IMR-90 (cell line): ENCODE measurements at regions not wholly inside any gene's neighbourhood (a gene's known extent, or its start where the extent isn't known, plus 50 kb on each side); places are given as distances from the start of the nearest gene placed in this dataset.

Experiments used
- ATAC-seq: fragments of 200-7000 bp; cut with Tn5 transposase; 2 replicates; pipeline ENCODE4 v1.9.1; 2020; ENCODE audit warnings: low read depth, mild to moderate bottlenecking, moderate library complexity
- BruUV-seq: library from RNA; stranded (reverse); fragments of 400-500 nt; replicated peaks from 2 replicates; lab custom pipeline; 2021; lab: Mats Ljungman, UMichigan
- CTCF ChIA-PET: fragments of 300-600 bp; formaldehyde crosslinking; extraction: SDS; loops from one replicate; lab custom pipeline; 2021; ENCODE audit warnings: antibody characterized with exemption; lab: Yijun Ruan, JAX
- POLR2A ChIA-PET: fragments of 300-600 bp; sonication (Branson Sonifier 250); formaldehyde crosslinking; loops from one replicate; lab custom pipeline; 2022; ENCODE audit warnings: antibody characterized with exemption; ENCODE audit not compliant: unreplicated experiment; lab: Charles Lee
- DNase-seq: peaks from one replicate; pipeline ENCODE4 v3.0.0; 2013
- H2AFZ ChIP-seq: replicated peaks from 2 replicates; pipeline ENCODE3; 2013; ENCODE audit warnings: low read length, mild to moderate bottlenecking; ENCODE audit not compliant: poor library complexity
- H2AK5ac ChIP-seq: 2 replicates; pipeline ENCODE4 v1.6.1; 2013; ENCODE audit warnings: low read depth, low read length, inconsistent platforms
- H2AK9ac ChIP-seq: replicated peaks from 2 replicates; pipeline ENCODE3; 2013; ENCODE audit warnings: mild to moderate bottlenecking, low read depth, low read length, moderate library complexity; ENCODE audit not compliant: poor library complexity
- H2BK120ac ChIP-seq: 2 replicates; pipeline ENCODE4 v1.6.1; 2013; ENCODE audit warnings: low read depth, low read length, inconsistent platforms
- H2BK15ac ChIP-seq: 3 replicates; pipeline ENCODE4 v1.6.1; 2013; ENCODE audit warnings: low read depth, low read length, inconsistent platforms
- H2BK20ac ChIP-seq: 2 replicates; pipeline ENCODE4 v1.6.1; 2013; ENCODE audit warnings: low read depth, mild to moderate bottlenecking, inconsistent platforms, low read length, moderate library complexity
- H2BK5ac ChIP-seq: 2 replicates; pipeline ENCODE4 v1.6.1; 2013; ENCODE audit warnings: mild to moderate bottlenecking, low read depth, low read length, inconsistent platforms; ENCODE audit not compliant: poor library complexity, severe bottlenecking
- H3K14ac ChIP-seq: replicated peaks from 2 replicates; pipeline ENCODE4 v1.6.1; 2013; ENCODE audit warnings: low read depth, low read length, inconsistent platforms
- H3K18ac ChIP-seq: 2 replicates; pipeline ENCODE4 v1.6.1; 2013; ENCODE audit warnings: low read depth, low read length, control low read depth
- H3K23ac ChIP-seq: 2 replicates; pipeline ENCODE4 v1.6.1; 2013; ENCODE audit warnings: low read depth, low read length, inconsistent platforms
- H3K27ac ChIP-seq: 2 replicates; pipeline ENCODE4 v1.5.1; 2013; ENCODE audit warnings: mild to moderate bottlenecking, control low read depth, low read length; ENCODE audit not compliant: insufficient read depth
- H3K27me3 ChIP-seq: 2 replicates; pipeline ENCODE4 v1.6.1; 2013; ENCODE audit warnings: low read length; ENCODE audit not compliant: control insufficient read depth, insufficient read depth
- H3K36me3 ChIP-seq: 2 replicates; pipeline ENCODE4 v1.6.1; 2013; ENCODE audit warnings: low read length, mixed read lengths; ENCODE audit not compliant: control insufficient read depth, insufficient read depth
- H3K4ac ChIP-seq: 2 replicates; pipeline ENCODE4 v1.6.1; 2013; ENCODE audit warnings: low read depth, low read length, inconsistent platforms
- H3K4me1 ChIP-seq: 2 replicates; pipeline ENCODE4 v1.6.1; 2013; ENCODE audit warnings: low read length, mixed read lengths; ENCODE audit not compliant: control insufficient read depth, insufficient read depth
- H3K4me2 ChIP-seq: 2 replicates; pipeline ENCODE4 v1.6.1; 2013; ENCODE audit warnings: low read depth, mild to moderate bottlenecking, control low read depth, low read length, moderate library complexity
- H3K4me3 ChIP-seq: 2 replicates; pipeline ENCODE4 v1.5.1; 2013; ENCODE audit warnings: low read depth, mild to moderate bottlenecking, control low read depth, low read length, moderate library complexity; ENCODE audit not compliant: insufficient read depth
- H3K56ac ChIP-seq: 2 replicates; pipeline ENCODE4 v1.6.1; 2013; ENCODE audit warnings: low read length, inconsistent platforms; ENCODE audit not compliant: insufficient read depth; ENCODE audit errors: extremely low read depth
- H3K79me1 ChIP-seq, 2 experiments: 2 replicates each; pipeline ENCODE4 v1.6.1; 2013; ENCODE audit warnings: low read length in 2 of 2, inconsistent platforms in 1 of 2, low read depth in 1 of 2
- H3K9ac ChIP-seq: 2 replicates; pipeline ENCODE4 v1.6.1; 2013; ENCODE audit warnings: low read depth, low read length, control low read depth
- H3K9me1 ChIP-seq: 2 replicates; pipeline ENCODE4 v1.6.1; 2013; ENCODE audit warnings: low read length, inconsistent platforms; ENCODE audit not compliant: insufficient read depth
- H3K9me3 ChIP-seq: 2 replicates; pipeline ENCODE4 v1.6.1; 2013; ENCODE audit warnings: low read length; ENCODE audit not compliant: control insufficient read depth, insufficient read depth
- H4K20me1 ChIP-seq: 2 replicates; pipeline ENCODE4 v1.6.1; 2013; ENCODE audit warnings: low read length, inconsistent platforms; ENCODE audit not compliant: insufficient read depth
- H4K5ac ChIP-seq: 2 replicates; pipeline ENCODE4 v1.6.1; 2013; ENCODE audit warnings: mild to moderate bottlenecking, low read depth, low read length, control low read depth
- H4K8ac ChIP-seq, 2 experiments: 2 replicates each; pipeline ENCODE4 v1.6.1; 2013; ENCODE audit warnings: low read depth in 2 of 2, low read length in 2 of 2, control low read depth in 1 of 2, inconsistent platforms in 1 of 2
- H4K91ac ChIP-seq: 2 replicates; pipeline ENCODE4 v1.6.1; 2013; ENCODE audit warnings: low read depth, low read length, inconsistent platforms; ENCODE audit not compliant: insufficient read depth
- CEBPB ChIP-seq: IDR thresholded peaks from 2 replicates; pipeline ENCODE4 v1.6.1; 2012; ENCODE audit warnings: low read depth, low read length, improper control_type of control experiment
- CHD1 ChIP-seq: IDR thresholded peaks from 2 replicates; pipeline ENCODE4 v1.6.1; 2012; ENCODE audit warnings: low read depth, low read length, improper control_type of control experiment
- FOS ChIP-seq: fragments of 150-350 bp; IDR thresholded peaks from 2 replicates; pipeline ENCODE4 v1.6.1; 2016; ENCODE audit warnings: low read depth, low read length
- MAZ ChIP-seq: IDR thresholded peaks from 2 replicates; pipeline ENCODE4 v1.6.1; 2012; ENCODE audit warnings: low read depth, mild to moderate bottlenecking, low read length, improper control_type of control experiment, moderate library complexity, borderline replicate concordance
- MXI1 ChIP-seq: IDR thresholded peaks from 2 replicates; pipeline ENCODE4 v1.6.1; 2012; ENCODE audit warnings: low read depth, mild to moderate bottlenecking, low read length, moderate library complexity, borderline replicate concordance
- NFE2L2 ChIP-seq: fragments of 150-350 bp; IDR thresholded peaks from 2 replicates; pipeline ENCODE4 v1.6.1; 2016; ENCODE audit warnings: low read depth, mild to moderate bottlenecking, low read length
- POLR2A ChIP-seq: IDR thresholded peaks from 2 replicates; pipeline ENCODE4 v1.6.1; 2012; ENCODE audit warnings: mild to moderate bottlenecking, low read depth, low read length
- RAD21 ChIP-seq: IDR thresholded peaks from 2 replicates; pipeline ENCODE4 v1.6.1; 2012; ENCODE audit warnings: low read length, improper control_type of control experiment
- RFX5 ChIP-seq: IDR thresholded peaks from 2 replicates; pipeline ENCODE4 v1.8.0; 2012; ENCODE audit warnings: low read depth, mild to moderate bottlenecking, low read length, moderate library complexity
- SMC3 ChIP-seq: fragments of 150-350 bp; IDR thresholded peaks from 2 replicates; pipeline ENCODE4 v1.6.1; 2016; ENCODE audit warnings: low read depth, mild to moderate bottlenecking, antibody characterized with exemption, low read length, moderate library complexity
- WGBS, 2 experiments: methylation state at CpG; one replicate each; pipeline versions ENCODE4 v1.1.5 to v1.1.7; 2013; ENCODE audit warnings: missing lambda C conversion rate in 2 of 2; ENCODE audit not compliant: insufficient read length in 1 of 2; ENCODE audit errors: extremely low coverage in 2 of 2; 5-methylcytosine and 5-hydroxymethylcytosine counted together
- dilution Hi-C: fragments of 300-500 bp; cut with HindIII; formaldehyde crosslinking; loops from one replicate; pipeline ENCODE4 v1.14.3; 2018; ENCODE audit warnings: low sequenced_read_pairs; ENCODE audit not compliant: unreplicated experiment
- in situ Hi-C: fragments of 300-500 bp; cut with MboI; formaldehyde crosslinking; loops from 3 replicates; pipeline ENCODE4 v1.14.3; 2019; ENCODE audit warnings: low sequenced_read_pairs, inconsistent platforms, mixed read lengths
- intact Hi-C: fragments of 100-400 bp; cut with micrococcal nuclease; formaldehyde crosslinking; loops from 2 replicates; pipeline ENCODE4 v1.10.0; 2022
- TF ChIP-seq, protein P1 (sequence below): fragments of 150-350 bp; IDR thresholded peaks from 2 replicates; pipeline ENCODE4 v1.6.1; 2017; ENCODE audit warnings: mild to moderate bottlenecking, antibody characterized with exemption, low read length, low read depth
- TF ChIP-seq, protein P2 (sequence below): fragments of 150-350 bp; IDR thresholded peaks from 2 replicates; pipeline ENCODE4 v1.6.1; 2016; ENCODE audit warnings: low read depth, mild to moderate bottlenecking, low read length, moderate library complexity, borderline replicate concordance
- TF ChIP-seq, protein P3 (sequence below): conservative IDR thresholded peaks from 2 replicates; pipeline ENCODE4 v1.5.1; 2012; ENCODE audit warnings: mild to moderate bottlenecking, low read depth, low read length, improper control_type of control experiment

DNA sequence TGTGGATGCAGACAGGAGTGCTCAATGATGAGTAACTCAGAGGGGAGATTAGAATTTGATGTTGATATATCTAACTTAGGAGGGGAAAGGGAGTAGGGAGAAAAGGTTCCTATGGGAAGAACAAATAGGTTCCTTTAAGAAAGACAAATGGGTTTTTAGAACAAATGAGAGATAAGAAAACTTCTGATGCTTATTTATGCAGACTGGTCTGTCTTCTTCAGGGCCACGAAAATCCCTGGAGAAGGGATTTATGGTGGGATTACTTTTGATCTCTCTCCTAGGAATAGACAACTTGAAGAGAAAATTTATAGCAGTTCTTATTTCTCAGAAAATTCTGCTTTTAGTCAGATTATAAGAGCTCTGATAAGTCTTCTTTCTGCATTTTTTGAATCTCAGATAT lies 99.0 kb upstream of the DDHD1 start:
- no peak overlapping the region for H3K4me2 ChIP-seq
- no peak overlapping the region for H3K4me3 ChIP-seq
- DNase-seq (no peak), ATAC-seq (no peak)
- no CpG with 5 or more reads among the region's 1 CpG for WGBS, 2 experiments
- no peak overlapping the region for H2AK9ac ChIP-seq
- no peak overlapping the region for H4K8ac ChIP-seq
- no peaks in the 10 kb centered on the region for H3K9me3 ChIP-seq
- ChIA-PET CTCF (no interaction called here), POLR2A (no interaction called here)
- no peak overlapping the region for H4K91ac ChIP-seq
- in situ Hi-C loops, result no loop called here
- H3K14ac ChIP-seq, result no peak overlapping the region
- H3K4ac ChIP-seq, result no peak overlapping the region
- H3K9ac ChIP-seq, result no peak overlapping the region
- H2BK15ac ChIP-seq, result no peak overlapping the region
- H3K27ac ChIP-seq, result no peak overlapping the region
- H3K4me1 ChIP-seq, result no peaks in the 10 kb centered on the region
- no peaks in the 10 kb centered on the region for H3K36me3 ChIP-seq
- H3K79me1 ChIP-seq, result no peaks in the 10 kb centered on the region
- H2BK20ac ChIP-seq, result no peak overlapping the region
- intact Hi-C loops, result no loop called here
- dilution Hi-C loops, result no loop called here
- H4K5ac ChIP-seq, result no peak overlapping the region
- no peak overlapping the region for H2BK5ac ChIP-seq
- no peak overlapping the region for H2AFZ ChIP-seq
- peaks cover 5% of the 10 kb centered on the region for H3K27me3 ChIP-seq
- no peak overlapping the region for H2AK5ac ChIP-seq
- H3K23ac ChIP-seq, result no peak overlapping the region
- BruUV-seq, result no TSS peak
- H3K9me1 ChIP-seq, result no peaks in the 10 kb centered on the region
- no peak overlapping the region for H3K56ac ChIP-seq
- H3K18ac ChIP-seq, result no peak overlapping the region
- no peak overlapping the region for H2BK120ac ChIP-seq
- TF ChIP-seq RAD21 (no peak), MAZ (no peak), POLR2A (no peak), CHD1 (no peak), MXI1 (no peak), NFE2L2 (no peak), CEBPB (no peak), RFX5 (no peak), FOS (no peak), SMC3 (no peak)
- TF ChIP-seq, protein P1, sequence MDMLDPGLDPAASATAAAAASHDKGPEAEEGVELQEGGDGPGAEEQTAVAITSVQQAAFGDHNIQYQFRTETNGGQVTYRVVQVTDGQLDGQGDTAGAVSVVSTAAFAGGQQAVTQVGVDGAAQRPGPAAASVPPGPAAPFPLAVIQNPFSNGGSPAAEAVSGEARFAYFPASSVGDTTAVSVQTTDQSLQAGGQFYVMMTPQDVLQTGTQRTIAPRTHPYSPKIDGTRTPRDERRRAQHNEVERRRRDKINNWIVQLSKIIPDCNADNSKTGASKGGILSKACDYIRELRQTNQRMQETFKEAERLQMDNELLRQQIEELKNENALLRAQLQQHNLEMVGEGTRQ, result no peak
- TF ChIP-seq, protein P2, sequence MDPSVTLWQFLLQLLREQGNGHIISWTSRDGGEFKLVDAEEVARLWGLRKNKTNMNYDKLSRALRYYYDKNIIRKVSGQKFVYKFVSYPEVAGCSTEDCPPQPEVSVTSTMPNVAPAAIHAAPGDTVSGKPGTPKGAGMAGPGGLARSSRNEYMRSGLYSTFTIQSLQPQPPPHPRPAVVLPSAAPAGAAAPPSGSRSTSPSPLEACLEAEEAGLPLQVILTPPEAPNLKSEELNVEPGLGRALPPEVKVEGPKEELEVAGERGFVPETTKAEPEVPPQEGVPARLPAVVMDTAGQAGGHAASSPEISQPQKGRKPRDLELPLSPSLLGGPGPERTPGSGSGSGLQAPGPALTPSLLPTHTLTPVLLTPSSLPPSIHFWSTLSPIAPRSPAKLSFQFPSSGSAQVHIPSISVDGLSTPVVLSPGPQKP, result no peak
- TF ChIP-seq, protein P3, sequence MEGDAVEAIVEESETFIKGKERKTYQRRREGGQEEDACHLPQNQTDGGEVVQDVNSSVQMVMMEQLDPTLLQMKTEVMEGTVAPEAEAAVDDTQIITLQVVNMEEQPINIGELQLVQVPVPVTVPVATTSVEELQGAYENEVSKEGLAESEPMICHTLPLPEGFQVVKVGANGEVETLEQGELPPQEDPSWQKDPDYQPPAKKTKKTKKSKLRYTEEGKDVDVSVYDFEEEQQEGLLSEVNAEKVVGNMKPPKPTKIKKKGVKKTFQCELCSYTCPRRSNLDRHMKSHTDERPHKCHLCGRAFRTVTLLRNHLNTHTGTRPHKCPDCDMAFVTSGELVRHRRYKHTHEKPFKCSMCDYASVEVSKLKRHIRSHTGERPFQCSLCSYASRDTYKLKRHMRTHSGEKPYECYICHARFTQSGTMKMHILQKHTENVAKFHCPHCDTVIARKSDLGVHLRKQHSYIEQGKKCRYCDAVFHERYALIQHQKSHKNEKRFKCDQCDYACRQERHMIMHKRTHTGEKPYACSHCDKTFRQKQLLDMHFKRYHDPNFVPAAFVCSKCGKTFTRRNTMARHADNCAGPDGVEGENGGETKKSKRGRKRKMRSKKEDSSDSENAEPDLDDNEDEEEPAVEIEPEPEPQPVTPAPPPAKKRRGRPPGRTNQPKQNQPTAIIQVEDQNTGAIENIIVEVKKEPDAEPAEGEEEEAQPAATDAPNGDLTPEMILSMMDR, result no peak
- H4K20me1 ChIP-seq, result no peaks in the 10 kb centered on the region
